ENCODE measurements at regions not wholly inside any gene's neighbourhood (a gene's known extent, or its start where the extent isn't known, plus 50 kb on each side); places are given as distances from the start of the nearest gene placed in this dataset.
A peak's percentile ranks its signal among the peaks of the same experiment; 100 is the strongest.

GRCh38 chr11:36878737-36879136 is 280.7 kb upstream of the RAG2 start:
- Histone ChIP-seq H3K4me3 (ENCODE audit: insufficient read depth, low read depth, low read length) (no peak overlapping the region), H3K9me3 (ENCODE audit: control insufficient read depth, low read length) (no peaks in the 10 kb centered on the region), H3K36me3 (ENCODE audit: control insufficient read depth, insufficient read depth, low read length) (no peaks in the 10 kb centered on the region), H3K27ac (ENCODE audit: insufficient read depth, low read depth, low read length, poor library complexity, severe bottlenecking) (no peak overlapping the region), H3K4me1 (ENCODE audit: control insufficient read depth, insufficient read depth, low read length) (no peaks in the 10 kb centered on the region), H3K27me3 (ENCODE audit: control insufficient read depth, insufficient read depth, low read length, poor library complexity, severe bottlenecking) (no peaks in the 10 kb centered on the region)
- WGBS, 2 experiments, result 83 to 100% methylated on average over 1 of the region's 1 CpG

- H3K4me3 ChIP-seq (ENCODE audit: insufficient read depth, low read depth, low read length), result no peak overlapping the region
- no peaks in the 10 kb centered on the region for H3K36me3 ChIP-seq (ENCODE audit: control insufficient read depth, insufficient read depth, low read length)
- H3K27ac ChIP-seq (ENCODE audit: insufficient read depth, low read depth, low read length, poor library complexity, severe bottlenecking), result no peak overlapping the region
- no peaks in the 10 kb centered on the region for H3K4me1 ChIP-seq (ENCODE audit: control insufficient read depth, insufficient read depth, low read length)
- no peaks in the 10 kb centered on the region for H3K9me3 ChIP-seq (ENCODE audit: control insufficient read depth, low read length)
- no peaks in the 10 kb centered on the region for H3K27me3 ChIP-seq (ENCODE audit: control insufficient read depth, insufficient read depth, low read length, poor library complexity, severe bottlenecking)
These were observed 279.1 kb upstream of the RAG2 start for GRCh38 chr11:36877149-36877548.

- H3K27me3 ChIP-seq (ENCODE audit: control insufficient read depth, insufficient read depth, low read length, poor library complexity, severe bottlenecking), result no peaks in the 10 kb centered on the region
- H3K27ac ChIP-seq (ENCODE audit: insufficient read depth, low read depth, low read length, poor library complexity, severe bottlenecking), result no peak overlapping the region
- H3K9me3 ChIP-seq (ENCODE audit: control insufficient read depth, low read length), result no peaks in the 10 kb centered on the region
- H3K4me1 ChIP-seq (ENCODE audit: control insufficient read depth, insufficient read depth, low read length), result no peaks in the 10 kb centered on the region
- no peaks in the 10 kb centered on the region for H3K36me3 ChIP-seq (ENCODE audit: control insufficient read depth, insufficient read depth, low read length)
- WGBS, 2 experiments, result 90% methylated on average over 1 of the region's 1 CpG; no CpG with 5 or more reads in 1 of the 2 experiments
- no peak overlapping the region for H3K4me3 ChIP-seq (ENCODE audit: insufficient read depth, low read depth, low read length)
These were observed 278.2 kb upstream of the RAG2 start for GRCh38 chr11:36876266-36876665.

GRCh38 chr11:36874291-36874690 is 276.3 kb upstream of the RAG2 start:
- WGBS, 2 experiments, result 55 to 65% methylated on average over 4 of the region's 4 CpGs
- no peaks in the 10 kb centered on the region for H3K36me3 ChIP-seq (ENCODE audit: control insufficient read depth, insufficient read depth, low read length)
- H3K4me1 ChIP-seq (ENCODE audit: control insufficient read depth, insufficient read depth, low read length), result no peaks in the 10 kb centered on the region
- no peaks in the 10 kb centered on the region for H3K27me3 ChIP-seq (ENCODE audit: control insufficient read depth, insufficient read depth, low read length, poor library complexity, severe bottlenecking)
- no peaks in the 10 kb centered on the region for H3K9me3 ChIP-seq (ENCODE audit: control insufficient read depth, low read length)
- H3K27ac ChIP-seq (ENCODE audit: insufficient read depth, low read depth, low read length, poor library complexity, severe bottlenecking), result no peak overlapping the region
- H3K4me3 ChIP-seq (ENCODE audit: insufficient read depth, low read depth, low read length), result no peak overlapping the region

GRCh38 chr11:36870361-36870760 is 272.3 kb upstream of the RAG2 start:
- whole genome bisulfite sequencing, 2 experiments, result 92 to 96% methylated on average over 3 of the region's 3 CpGs
- H3K36me3 ChIP-seq (ENCODE audit: control insufficient read depth, insufficient read depth, low read length), result no peaks in the 10 kb centered on the region
- H3K27me3 ChIP-seq (ENCODE audit: control insufficient read depth, insufficient read depth, low read length, poor library complexity, severe bottlenecking), result no peaks in the 10 kb centered on the region

GRCh38 chr11:36868380-36868779 is 270.3 kb upstream of the RAG2 start:
- Histone ChIP-seq H3K9me3 (ENCODE audit: control insufficient read depth, low read length) (no peaks in the 10 kb centered on the region), H3K4me3 (ENCODE audit: insufficient read depth, low read depth, low read length) (no peak overlapping the region), H3K27me3 (ENCODE audit: control insufficient read depth, insufficient read depth, low read length, poor library complexity, severe bottlenecking) (no peaks in the 10 kb centered on the region), H3K4me1 (ENCODE audit: control insufficient read depth, insufficient read depth, low read length) (no peaks in the 10 kb centered on the region), H3K27ac (ENCODE audit: insufficient read depth, low read depth, low read length, poor library complexity, severe bottlenecking) (no peak overlapping the region), H3K36me3 (ENCODE audit: control insufficient read depth, insufficient read depth, low read length) (no peaks in the 10 kb centered on the region)
- WGBS, 2 experiments, result 93% methylated on average over 5 of the region's 5 CpGs

More at GRCh38 chr11:36870361-36870760, 272.3 kb upstream of the RAG2 start:
- Histone ChIP-seq H3K4me1 (ENCODE audit: control insufficient read depth, insufficient read depth, low read length) (no peaks in the 10 kb centered on the region), H3K4me3 (ENCODE audit: insufficient read depth, low read depth, low read length) (no peak overlapping the region), H3K27ac (ENCODE audit: insufficient read depth, low read depth, low read length, poor library complexity, severe bottlenecking) (no peak overlapping the region), H3K9me3 (ENCODE audit: control insufficient read depth, low read length) (no peaks in the 10 kb centered on the region)

GRCh38 chr11:36865846-36866245 is 267.8 kb upstream of the RAG2 start:
- H3K27ac ChIP-seq (ENCODE audit: insufficient read depth, low read depth, low read length, poor library complexity, severe bottlenecking), result no peak overlapping the region
- no peaks in the 10 kb centered on the region for H3K4me1 ChIP-seq (ENCODE audit: control insufficient read depth, insufficient read depth, low read length)
- H3K9me3 ChIP-seq (ENCODE audit: control insufficient read depth, low read length), result no peaks in the 10 kb centered on the region
- no peaks in the 10 kb centered on the region for H3K27me3 ChIP-seq (ENCODE audit: control insufficient read depth, insufficient read depth, low read length, poor library complexity, severe bottlenecking)
- H3K4me3 ChIP-seq (ENCODE audit: insufficient read depth, low read depth, low read length), result no peak overlapping the region
- 90 to 100% methylated on average over 1 of the region's 1 CpG for WGBS, 2 experiments
- no peaks in the 10 kb centered on the region for H3K36me3 ChIP-seq (ENCODE audit: control insufficient read depth, insufficient read depth, low read length)

GRCh38 chr11:36854875-36855274 is 256.8 kb upstream of the RAG2 start:
- Histone ChIP-seq H3K4me1 (ENCODE audit: control insufficient read depth, insufficient read depth, low read length) (no peaks in the 10 kb centered on the region), H3K36me3 (ENCODE audit: control insufficient read depth, insufficient read depth, low read length) (no peaks in the 10 kb centered on the region), H3K27ac (ENCODE audit: insufficient read depth, low read depth, low read length, poor library complexity, severe bottlenecking) (no peak overlapping the region), H3K4me3 (ENCODE audit: insufficient read depth, low read depth, low read length) (no peak overlapping the region), H3K27me3 (ENCODE audit: control insufficient read depth, insufficient read depth, low read length, poor library complexity, severe bottlenecking) (no peaks in the 10 kb centered on the region), H3K9me3 (ENCODE audit: control insufficient read depth, low read length) (no peaks in the 10 kb centered on the region)
- WGBS, 2 experiments, result 91 to 93% methylated on average over 4 of the region's 4 CpGs

GRCh38 chr11:36848660-36849059 is 250.6 kb upstream of the RAG2 start:
- no peak overlapping the region for H3K27ac ChIP-seq (ENCODE audit: insufficient read depth, low read depth, low read length, poor library complexity, severe bottlenecking)
- no peaks in the 10 kb centered on the region for H3K4me1 ChIP-seq (ENCODE audit: control insufficient read depth, insufficient read depth, low read length)
- no peaks in the 10 kb centered on the region for H3K36me3 ChIP-seq (ENCODE audit: control insufficient read depth, insufficient read depth, low read length)
- 87 to 89% methylated on average over 2 of the region's 2 CpGs for WGBS, 2 experiments
- H3K27me3 ChIP-seq (ENCODE audit: control insufficient read depth, insufficient read depth, low read length, poor library complexity, severe bottlenecking), result no peaks in the 10 kb centered on the region
- no peak overlapping the region for H3K4me3 ChIP-seq (ENCODE audit: insufficient read depth, low read depth, low read length)
- H3K9me3 ChIP-seq (ENCODE audit: control insufficient read depth, low read length), result no peaks in the 10 kb centered on the region

GRCh38 chr11:36840378-36840777 is 242.3 kb upstream of the RAG2 start:
- Histone ChIP-seq H3K4me1 (ENCODE audit: control insufficient read depth, insufficient read depth, low read length) (no peaks in the 10 kb centered on the region), H3K27ac (ENCODE audit: insufficient read depth, low read depth, low read length, poor library complexity, severe bottlenecking) (peak overlapping the region; percentile 38), H3K4me3 (ENCODE audit: insufficient read depth, low read depth, low read length) (no peak overlapping the region), H3K36me3 (ENCODE audit: control insufficient read depth, insufficient read depth, low read length) (no peaks in the 10 kb centered on the region), H3K9me3 (ENCODE audit: control insufficient read depth, low read length) (no peaks in the 10 kb centered on the region), H3K27me3 (ENCODE audit: control insufficient read depth, insufficient read depth, low read length, poor library complexity, severe bottlenecking) (no peaks in the 10 kb centered on the region)
- WGBS, 2 experiments, result 82 to 88% methylated on average over 2 of the region's 2 CpGs

GRCh38 chr11:36837831-36838437 is 239.9 kb upstream of the RAG2 start:
- WGBS, 2 experiments, result 95 to 100% methylated on average over 1 of the region's 1 CpG
- no peak overlapping the region for H3K27ac ChIP-seq (ENCODE audit: insufficient read depth, low read depth, low read length, poor library complexity, severe bottlenecking)

More at GRCh38 chr11:36837831-36838437, 239.9 kb upstream of the RAG2 start:
- Histone ChIP-seq H3K36me3 (ENCODE audit: control insufficient read depth, insufficient read depth, low read length) (no peaks in the 10 kb centered on the region), H3K4me3 (ENCODE audit: insufficient read depth, low read depth, low read length) (no peak overlapping the region), H3K9me3 (ENCODE audit: control insufficient read depth, low read length) (no peaks in the 10 kb centered on the region), H3K4me1 (ENCODE audit: control insufficient read depth, insufficient read depth, low read length) (no peaks in the 10 kb centered on the region), H3K27me3 (ENCODE audit: control insufficient read depth, insufficient read depth, low read length, poor library complexity, severe bottlenecking) (no peaks in the 10 kb centered on the region)
